ENCODE measurements at regions not wholly inside any gene's neighbourhood (a gene's known extent, or its start where the extent isn't known, plus 50 kb on each side); places are given as distances from the start of the nearest gene placed in this dataset.

DNA sequence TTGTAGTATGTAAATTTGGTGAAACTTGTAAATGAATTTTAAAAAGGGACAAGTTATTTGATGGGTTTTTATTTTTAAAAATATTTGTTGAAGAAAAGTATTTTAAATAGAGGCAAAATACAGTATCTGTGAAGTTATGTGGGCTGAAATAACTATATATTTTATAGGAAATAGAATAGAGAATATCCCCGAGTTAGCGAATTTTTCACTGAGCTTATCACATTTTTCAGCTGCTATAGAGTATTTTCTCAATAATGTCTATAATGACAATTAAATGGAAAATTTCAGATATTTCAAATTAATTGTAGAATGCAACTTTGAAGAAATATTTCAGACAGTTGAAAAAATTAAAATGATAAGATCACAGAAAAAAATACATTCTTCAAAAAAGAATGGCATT lies 166.4 kb upstream of the TP63 start:
- TF ChIP-seq, protein P1, sequence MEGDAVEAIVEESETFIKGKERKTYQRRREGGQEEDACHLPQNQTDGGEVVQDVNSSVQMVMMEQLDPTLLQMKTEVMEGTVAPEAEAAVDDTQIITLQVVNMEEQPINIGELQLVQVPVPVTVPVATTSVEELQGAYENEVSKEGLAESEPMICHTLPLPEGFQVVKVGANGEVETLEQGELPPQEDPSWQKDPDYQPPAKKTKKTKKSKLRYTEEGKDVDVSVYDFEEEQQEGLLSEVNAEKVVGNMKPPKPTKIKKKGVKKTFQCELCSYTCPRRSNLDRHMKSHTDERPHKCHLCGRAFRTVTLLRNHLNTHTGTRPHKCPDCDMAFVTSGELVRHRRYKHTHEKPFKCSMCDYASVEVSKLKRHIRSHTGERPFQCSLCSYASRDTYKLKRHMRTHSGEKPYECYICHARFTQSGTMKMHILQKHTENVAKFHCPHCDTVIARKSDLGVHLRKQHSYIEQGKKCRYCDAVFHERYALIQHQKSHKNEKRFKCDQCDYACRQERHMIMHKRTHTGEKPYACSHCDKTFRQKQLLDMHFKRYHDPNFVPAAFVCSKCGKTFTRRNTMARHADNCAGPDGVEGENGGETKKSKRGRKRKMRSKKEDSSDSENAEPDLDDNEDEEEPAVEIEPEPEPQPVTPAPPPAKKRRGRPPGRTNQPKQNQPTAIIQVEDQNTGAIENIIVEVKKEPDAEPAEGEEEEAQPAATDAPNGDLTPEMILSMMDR (IDR thresholded peaks at IDR 0.05): no peak
- TF ChIP-seq ZFX (IDR thresholded peaks at IDR 0.05; ENCODE audit: borderline replicate concordance): no peak
- no peak overlapping the region for H3K27ac ChIP-seq

DNA sequence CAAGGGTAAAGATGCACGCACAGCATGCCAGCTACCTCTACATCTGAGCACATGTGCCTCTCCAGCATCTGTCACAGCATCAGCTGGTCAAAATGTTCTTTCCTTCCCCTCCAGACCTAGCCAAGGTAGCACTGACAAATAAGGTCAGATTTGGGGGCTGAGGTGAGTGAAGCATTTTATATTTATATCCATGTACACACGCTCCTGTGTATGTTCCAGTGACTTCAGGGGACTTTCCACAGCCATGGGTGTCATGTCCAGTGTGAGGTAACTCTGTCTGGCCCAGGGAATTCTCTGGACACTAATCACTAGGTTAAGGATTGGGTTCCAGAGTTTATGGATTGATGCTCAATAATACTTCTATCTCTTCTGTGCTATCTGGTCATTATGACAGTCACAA lies 165.2 kb upstream of the TP63 start:
- no peak overlapping the region for H3K27ac ChIP-seq
- no peak for TF ChIP-seq ZFX (IDR thresholded peaks at IDR 0.05; ENCODE audit: borderline replicate concordance)
- TF ChIP-seq, protein P1 (IDR thresholded peaks at IDR 0.05): 0 out of 2 replicates have a peak, but pooled peaks have one; percentile 6

DNA sequence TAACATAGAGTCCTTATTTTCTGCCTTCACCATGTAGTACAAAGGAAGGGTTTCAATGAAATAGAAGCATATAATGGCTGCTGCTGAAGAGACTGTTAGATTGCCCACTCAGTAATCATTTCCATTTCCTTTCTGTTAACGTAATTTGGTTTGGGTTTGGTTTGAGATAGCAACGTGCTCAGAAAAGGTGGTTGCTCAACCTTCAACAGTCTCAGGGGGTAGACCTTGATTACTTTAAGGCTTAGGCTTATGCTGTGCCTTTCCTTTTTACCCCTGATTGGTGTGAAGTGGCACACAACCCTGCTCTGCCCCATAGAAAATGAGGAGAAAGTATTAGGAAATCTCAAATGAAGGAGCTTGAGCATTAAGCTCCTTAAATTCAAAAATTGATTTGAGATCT lies 163.7 kb upstream of the TP63 start:
- no peak overlapping the region for H3K27ac ChIP-seq
- TF ChIP-seq, protein P1 (IDR thresholded peaks at IDR 0.05): no peak
- no peak for TF ChIP-seq ZFX (IDR thresholded peaks at IDR 0.05; ENCODE audit: borderline replicate concordance)

DNA sequence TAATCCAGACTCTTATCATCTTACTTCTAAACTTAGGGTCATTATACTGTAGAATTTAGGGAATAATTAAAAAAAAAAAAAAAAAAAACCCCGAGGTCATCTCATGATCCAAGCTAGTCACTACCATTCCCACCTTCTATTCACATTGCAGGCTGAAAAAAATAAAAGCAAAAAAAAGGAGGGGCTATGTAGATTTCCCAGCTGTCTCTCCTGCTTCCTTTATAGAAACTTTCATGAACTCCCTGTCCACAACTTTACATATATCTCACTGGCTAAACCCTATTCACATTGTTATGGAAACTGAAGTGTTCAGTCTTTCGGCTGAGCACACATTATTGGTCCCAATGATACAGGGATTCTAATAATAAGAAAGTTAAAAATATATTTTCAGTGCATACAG lies 156.2 kb upstream of the TP63 start:
- TF ChIP-seq ZFX (IDR thresholded peaks at IDR 0.05; ENCODE audit: borderline replicate concordance): no peak
- TF ChIP-seq, protein P1 (IDR thresholded peaks at IDR 0.05): no peak

DNA sequence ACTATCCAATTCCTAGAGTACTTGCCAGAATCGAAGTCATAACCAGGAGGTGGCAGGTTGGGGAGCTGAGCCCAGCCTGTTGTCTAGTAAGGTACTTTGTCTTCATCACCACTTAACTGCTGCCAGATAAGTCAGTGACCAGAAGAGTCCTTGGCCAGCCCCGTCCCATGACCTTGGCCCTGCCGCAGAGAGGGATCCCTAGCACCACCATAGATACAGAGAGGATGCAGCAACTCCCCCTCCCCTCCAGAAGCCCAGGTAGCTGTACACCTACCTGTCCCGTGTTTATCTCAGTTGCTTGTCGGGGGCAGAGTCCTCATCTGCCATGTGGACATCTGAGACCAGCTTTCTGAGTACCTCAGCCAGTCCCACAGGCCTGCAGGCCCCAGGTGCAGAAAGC lies 153.6 kb upstream of the TP63 start:
- TF ChIP-seq, protein P1 (IDR thresholded peaks at IDR 0.05): no peak
- no peak for TF ChIP-seq ZFX (IDR thresholded peaks at IDR 0.05; ENCODE audit: borderline replicate concordance)
- no peak overlapping the region for H3K27ac ChIP-seq

More for the DNA sequence above, 156.2 kb upstream of the TP63 start:
- H3K27ac ChIP-seq: no peak overlapping the region

DNA sequence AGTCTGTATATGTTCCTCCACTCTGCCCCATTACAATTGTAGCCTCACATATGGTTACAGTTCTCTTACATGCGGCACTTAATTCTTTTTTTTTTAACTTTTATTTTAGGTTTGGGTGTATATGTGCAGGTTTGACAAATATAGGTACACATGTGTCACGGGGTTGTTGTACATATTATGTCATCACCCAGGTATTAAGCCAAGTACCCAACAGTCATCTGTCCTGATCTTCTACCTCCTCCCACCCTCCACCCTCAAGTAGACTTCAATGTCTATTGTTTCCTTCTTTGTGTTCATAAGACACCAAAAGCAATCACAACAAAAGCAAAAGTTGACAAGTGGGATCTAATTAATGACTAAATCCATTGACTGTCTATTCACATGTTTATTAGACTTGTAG lies 144.6 kb upstream of the TP63 start:
- no peak overlapping the region for H3K27ac ChIP-seq
- TF ChIP-seq, protein P1 (IDR thresholded peaks at IDR 0.05): no peak
- TF ChIP-seq ZFX (IDR thresholded peaks at IDR 0.05; ENCODE audit: borderline replicate concordance): no peak

DNA sequence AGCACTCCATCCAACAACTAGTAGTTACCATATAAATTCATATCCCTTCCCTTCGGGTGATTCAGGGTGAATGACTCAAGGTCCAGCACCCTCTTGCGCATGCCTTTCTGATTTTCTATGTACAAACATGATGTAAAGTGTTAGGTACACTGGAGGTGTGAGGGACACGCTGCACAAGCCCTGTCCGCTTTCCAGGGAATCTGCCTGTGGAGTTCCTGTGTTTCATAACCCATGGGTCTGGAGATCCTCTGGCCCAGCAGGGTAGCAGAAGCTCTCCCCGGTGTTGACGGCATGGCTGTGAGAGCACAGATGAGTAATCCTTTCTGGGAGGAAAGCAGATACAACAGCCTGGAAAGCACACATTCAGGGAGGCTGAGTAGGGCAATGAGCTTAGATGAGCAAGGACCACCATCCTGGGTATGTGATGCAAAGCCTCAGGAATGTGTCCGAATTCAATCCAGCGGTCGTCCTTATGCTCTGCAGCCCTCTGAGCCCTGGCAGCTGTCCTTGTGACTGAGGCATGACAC lies 142.9 kb upstream of the TP63 start:
- TF ChIP-seq, protein P1 (IDR thresholded peaks at IDR 0.05): no peak
- no peak for TF ChIP-seq ZFX (IDR thresholded peaks at IDR 0.05; ENCODE audit: borderline replicate concordance)
- no peak overlapping the region for H3K27ac ChIP-seq
